ENCODE measurements at regions not wholly inside any gene's neighbourhood (a gene's known extent, or its start where the extent isn't known, plus 50 kb on each side); places are given as distances from the start of the nearest gene placed in this dataset.

GRCh38 chr16:7185689-7186088 lies 147.0 kb upstream of the RBFOX1 start:
- Histone ChIP-seq H3K36me3 (no peaks in the 10 kb centered on the region), H3K9me3 (no peaks in the 10 kb centered on the region), H3K9ac (ENCODE audit: low read depth in 2 of 2, low read length in 2 of 2) (no peak overlapping the region), H3K27me3 (no peaks in the 10 kb centered on the region), H3K27ac (no peak overlapping the region), H3K4me1 (no peaks in the 10 kb centered on the region), H3K4me3 (no peak overlapping the region)
- no peak for TF ChIP-seq CTCF (IDR thresholded peaks at IDR 0.05)
- no peak for DNase-seq
- intact Hi-C loops (cut with DNase I) = no loop called here

GRCh38 chr16:7185165-7185564 lies 147.5 kb upstream of the RBFOX1 start:
- TF ChIP-seq CTCF (IDR thresholded peaks at IDR 0.05) = no peak
- Histone ChIP-seq H3K4me1 (no peaks in the 10 kb centered on the region), H3K36me3 (no peaks in the 10 kb centered on the region), H3K9ac (ENCODE audit: low read depth in 2 of 2, low read length in 2 of 2) (no peak overlapping the region), H3K27me3 (no peaks in the 10 kb centered on the region), H3K9me3 (no peaks in the 10 kb centered on the region), H3K4me3 (no peak overlapping the region), H3K27ac (no peak overlapping the region)
- intact Hi-C loops (cut with DNase I) = no loop called here
- DNase-seq = no peak

GRCh38 chr16:7183768-7184167 lies 148.9 kb upstream of the RBFOX1 start:
- TF ChIP-seq CTCF (IDR thresholded peaks at IDR 0.05) = no peak
- no peak overlapping the region for H3K4me3 ChIP-seq
- no peak overlapping the region for H3K9ac ChIP-seq (ENCODE audit: low read depth in 2 of 2, low read length in 2 of 2)
- no peaks in the 10 kb centered on the region for H3K9me3 ChIP-seq
- H3K4me1 ChIP-seq = no peaks in the 10 kb centered on the region
- intact Hi-C loops (cut with DNase I) = no loop called here
- no peaks in the 10 kb centered on the region for H3K36me3 ChIP-seq
- no peaks in the 10 kb centered on the region for H3K27me3 ChIP-seq
- DNase-seq = no peak
- no peak overlapping the region for H3K27ac ChIP-seq

GRCh38 chr16:7182510-7183109 lies 150.0 kb upstream of the RBFOX1 start:
- Histone ChIP-seq H3K27ac (no peak overlapping the region), H3K4me3 (no peak overlapping the region), H3K27me3 (no peaks in the 10 kb centered on the region), H3K36me3 (no peaks in the 10 kb centered on the region), H3K9ac (ENCODE audit: low read depth in 2 of 2, low read length in 2 of 2) (no peak overlapping the region), H3K4me1 (no peaks in the 10 kb centered on the region), H3K9me3 (no peaks in the 10 kb centered on the region)
- no peak for TF ChIP-seq CTCF (IDR thresholded peaks at IDR 0.05)
- DNase-seq = no peak
- intact Hi-C loops (cut with DNase I) = no loop called here

GRCh38 chr16:7177875-7178274 lies 154.8 kb upstream of the RBFOX1 start:
- no peak for TF ChIP-seq CTCF (IDR thresholded peaks at IDR 0.05)
- H3K36me3 ChIP-seq = no peaks in the 10 kb centered on the region
- DNase-seq = no peak
- no peak overlapping the region for H3K4me3 ChIP-seq
- intact Hi-C loops (cut with DNase I) = no loop called here
- H3K27ac ChIP-seq = no peak overlapping the region
- no peak overlapping the region for H3K9ac ChIP-seq (ENCODE audit: low read depth in 2 of 2, low read length in 2 of 2)
- H3K4me1 ChIP-seq = no peaks in the 10 kb centered on the region
- H3K27me3 ChIP-seq = no peaks in the 10 kb centered on the region
- H3K9me3 ChIP-seq = no peaks in the 10 kb centered on the region

Measured in colonic mucosa (tissue), 4 donors.